ENCODE measurements at regions not wholly inside any gene's neighbourhood (a gene's known extent, or its start where the extent isn't known, plus 50 kb on each side); places are given as distances from the start of the nearest gene placed in this dataset.

DNA sequence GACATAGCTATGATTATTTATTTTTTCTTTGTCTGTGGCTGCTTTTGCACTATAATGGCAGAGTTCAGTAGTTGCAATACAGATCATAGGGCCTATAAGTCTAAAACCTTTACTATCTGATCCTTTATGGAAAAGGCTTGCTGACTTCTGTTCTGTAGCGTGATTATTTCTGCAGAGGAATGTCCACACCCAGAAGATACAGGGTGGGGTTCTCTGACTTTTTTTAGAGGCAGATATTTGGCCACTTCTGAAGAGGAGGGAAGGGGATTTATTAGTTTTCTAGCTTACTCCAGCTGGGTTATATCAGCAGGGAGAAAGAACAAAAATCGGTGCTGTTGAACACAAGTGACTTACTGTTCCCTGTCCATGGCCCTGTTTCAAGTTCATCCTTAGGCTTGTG is 97.6 kb downstream of the RPE65 start:
- TF ChIP-seq GATA2 (IDR thresholded peaks at IDR 0.05; ENCODE audit: low read depth, low read length), result no peak
- TF ChIP-seq GATA3 (IDR thresholded peaks at IDR 0.05; ENCODE audit: low read depth, low read length), result no peak

GRCh38 chr1:68347415-68347814 is 102.3 kb downstream of the RPE65 start:
- TF ChIP-seq GATA3 (IDR thresholded peaks at IDR 0.05; ENCODE audit: low read depth, low read length), result no peak
- TF ChIP-seq GATA2 (IDR thresholded peaks at IDR 0.05; ENCODE audit: low read depth, low read length), result no peak

DNA sequence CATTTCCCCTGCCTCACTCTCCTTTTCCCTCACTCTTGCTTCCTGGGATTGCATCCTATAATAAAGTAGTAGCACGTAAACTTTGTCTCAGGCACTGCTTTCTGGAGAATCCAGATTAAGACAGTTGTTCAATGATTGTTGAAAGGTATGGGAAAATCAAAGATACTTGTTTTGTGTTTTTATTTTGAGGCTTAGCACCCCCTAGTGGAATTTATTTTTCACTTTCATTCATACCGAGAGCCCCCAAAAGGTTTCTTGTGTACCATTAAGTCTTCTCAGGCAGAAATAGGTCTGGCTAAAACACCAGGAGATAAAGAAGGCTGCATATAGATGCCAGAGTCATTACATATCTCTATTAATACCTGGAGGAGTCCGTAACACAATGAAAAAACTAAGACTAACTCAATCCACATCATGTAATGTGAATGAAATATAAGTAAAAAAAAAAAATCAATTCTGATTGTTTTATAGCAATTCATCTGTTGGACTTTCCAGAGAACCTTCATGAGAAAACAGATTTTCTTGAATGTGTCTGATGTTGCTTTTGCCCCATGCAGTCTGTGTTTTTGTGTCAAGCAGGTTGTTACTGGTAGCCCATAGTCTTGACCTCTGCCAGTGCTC is 103.5 kb downstream of the RPE65 start:
- TF ChIP-seq GATA2 (IDR thresholded peaks at IDR 0.05; ENCODE audit: low read depth, low read length) (no peak), GATA3 (IDR thresholded peaks at IDR 0.05; ENCODE audit: low read depth, low read length) (no peak)

- TF ChIP-seq GATA3 (IDR thresholded peaks at IDR 0.05; ENCODE audit: low read depth, low read length), result no peak
Measured at GRCh38 chr1:68344208-68344607, 105.5 kb downstream of the RPE65 start.

GRCh38 chr1:68340951-68341350 is 108.6 kb upstream of the WLS start:
- TF ChIP-seq GATA3 (IDR thresholded peaks at IDR 0.05; ENCODE audit: low read depth, low read length), result no peak
- no peak for TF ChIP-seq GATA2 (IDR thresholded peaks at IDR 0.05; ENCODE audit: low read depth, low read length)

DNA sequence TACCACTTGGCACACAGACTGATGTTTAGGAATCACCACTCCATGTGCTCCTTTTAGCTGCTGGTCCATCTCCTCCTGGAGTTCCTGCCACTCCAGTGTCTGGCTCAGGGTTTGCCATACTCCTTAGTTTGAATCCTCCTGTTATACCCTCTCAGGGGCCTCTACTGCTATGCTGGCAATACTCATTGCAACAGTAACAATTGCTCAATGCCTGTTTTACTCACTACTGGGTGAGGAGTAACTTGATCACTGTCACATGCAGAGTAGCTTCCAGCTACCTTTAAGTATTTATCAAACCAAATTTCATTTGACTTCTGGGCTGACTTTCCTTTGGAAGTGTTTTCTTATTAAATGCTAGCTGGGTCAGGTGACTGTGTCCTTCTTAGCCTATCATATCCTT is 107.2 kb upstream of the WLS start:
- TF ChIP-seq GATA3 (IDR thresholded peaks at IDR 0.05; ENCODE audit: low read depth, low read length) (no peak), GATA2 (IDR thresholded peaks at IDR 0.05; ENCODE audit: low read depth, low read length) (no peak)

DNA sequence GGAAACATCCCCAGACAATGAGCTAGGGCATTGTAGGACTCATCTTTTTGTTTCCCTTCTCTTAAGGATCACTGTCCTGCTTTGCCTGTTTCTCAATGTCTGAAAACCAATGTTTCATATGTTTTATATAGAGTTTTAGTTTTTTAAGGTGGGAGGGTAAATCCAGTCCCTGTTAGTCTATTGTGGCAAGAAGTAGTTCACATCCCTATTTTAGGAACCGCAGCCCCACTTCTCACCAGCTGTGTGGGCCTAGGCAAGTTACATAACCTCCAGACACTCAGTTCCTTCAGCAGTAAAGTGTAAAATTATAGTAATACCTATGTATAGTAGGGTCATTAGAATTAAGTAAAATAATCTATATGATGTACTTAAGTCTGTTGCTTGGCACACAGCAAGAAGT is 105.8 kb upstream of the WLS start:
- TF ChIP-seq GATA3 (IDR thresholded peaks at IDR 0.05; ENCODE audit: low read depth, low read length), result no peak
- TF ChIP-seq GATA2 (IDR thresholded peaks at IDR 0.05; ENCODE audit: low read depth, low read length), result no peak

DNA sequence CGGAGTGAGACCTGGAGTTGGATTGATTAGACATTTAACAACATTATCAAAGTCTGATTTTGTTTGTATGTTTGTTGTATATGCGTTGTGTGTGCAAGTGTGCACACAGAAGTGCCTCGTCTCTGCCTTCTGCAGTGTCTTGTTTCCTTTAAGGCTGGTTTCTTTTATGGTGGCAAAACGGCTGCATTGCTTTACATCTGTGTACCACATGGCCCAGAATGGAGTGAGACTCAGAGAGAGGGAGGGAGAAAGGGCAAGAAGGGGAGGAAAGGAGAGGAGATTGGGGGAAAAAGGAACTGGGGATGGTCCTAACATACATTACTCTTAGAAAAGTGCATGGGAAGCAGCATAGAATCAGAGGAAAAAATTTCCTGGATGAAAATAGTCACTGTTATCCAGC is 99.7 kb upstream of the WLS start:
- TF ChIP-seq GATA2 (IDR thresholded peaks at IDR 0.05; ENCODE audit: low read depth, low read length) (no peak), GATA3 (IDR thresholded peaks at IDR 0.05; ENCODE audit: low read depth, low read length) (no peak)

- TF ChIP-seq GATA2 (IDR thresholded peaks at IDR 0.05; ENCODE audit: low read depth, low read length) (no peak), GATA3 (IDR thresholded peaks at IDR 0.05; ENCODE audit: low read depth, low read length) (no peak)
Measured at GRCh38 chr1:68331117-68331865, 99.0 kb upstream of the WLS start.

DNA sequence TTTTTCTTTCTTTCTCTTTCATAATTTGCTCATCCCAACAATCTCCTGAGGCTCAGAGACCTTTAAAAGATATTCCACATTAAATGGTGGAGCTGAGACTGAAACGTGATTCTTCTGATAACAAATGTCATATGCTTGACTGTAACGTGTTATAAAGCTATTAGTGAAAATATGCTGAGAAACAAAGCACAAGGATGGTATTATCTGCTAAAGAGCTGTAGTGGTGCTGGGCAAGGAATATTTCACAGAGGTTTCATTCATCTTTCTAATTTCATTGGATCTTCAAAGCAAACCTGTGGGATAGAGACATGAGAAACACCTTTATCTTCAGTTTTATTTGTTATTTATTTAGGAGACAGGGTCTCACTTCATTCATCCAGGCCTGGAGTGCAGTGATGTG is 98.1 kb upstream of the WLS start:
- TF ChIP-seq GATA3 (IDR thresholded peaks at IDR 0.05; ENCODE audit: low read depth, low read length) (no peak), GATA2 (IDR thresholded peaks at IDR 0.05; ENCODE audit: low read depth, low read length) (no peak)

GRCh38 chr1:68329096-68329835 is 96.9 kb upstream of the WLS start:
- TF ChIP-seq GATA2 (IDR thresholded peaks at IDR 0.05; ENCODE audit: low read depth, low read length) (no peak), GATA3 (IDR thresholded peaks at IDR 0.05; ENCODE audit: low read depth, low read length) (no peak)

DNA sequence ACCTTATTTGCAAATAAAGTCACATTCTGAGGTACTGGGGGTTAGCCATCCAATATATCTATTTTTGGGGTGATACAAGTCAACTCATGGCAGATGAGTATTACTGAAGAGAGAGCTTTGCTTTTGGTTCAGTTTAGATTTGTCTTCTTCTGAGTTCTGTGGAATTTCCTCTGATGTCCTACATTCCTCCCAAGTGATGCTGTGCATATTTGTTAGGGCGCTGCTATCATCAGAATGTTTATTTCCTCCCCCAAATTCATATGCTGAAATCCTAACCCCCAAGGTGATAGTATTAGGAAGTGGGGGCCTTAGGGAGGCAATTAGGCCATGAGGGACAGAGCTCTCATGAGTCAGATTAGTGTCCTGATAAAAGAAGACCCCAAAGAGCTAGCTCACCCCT is 96.2 kb upstream of the WLS start:
- TF ChIP-seq GATA3 (IDR thresholded peaks at IDR 0.05; ENCODE audit: low read depth, low read length) (no peak), GATA2 (IDR thresholded peaks at IDR 0.05; ENCODE audit: low read depth, low read length) (no peak)

- no peak for TF ChIP-seq GATA3 (IDR thresholded peaks at IDR 0.05; ENCODE audit: low read depth, low read length)
- TF ChIP-seq GATA2 (IDR thresholded peaks at IDR 0.05; ENCODE audit: low read depth, low read length), result no peak
Measured at GRCh38 chr1:68327414-68327813, 95.1 kb upstream of the WLS start.

GRCh38 chr1:68326481-68326880 is 94.2 kb upstream of the WLS start:
- TF ChIP-seq GATA2 (IDR thresholded peaks at IDR 0.05; ENCODE audit: low read depth, low read length) (no peak), GATA3 (IDR thresholded peaks at IDR 0.05; ENCODE audit: low read depth, low read length) (no peak)

GRCh38 chr1:68324316-68324715 is 92.0 kb upstream of the WLS start:
- TF ChIP-seq GATA3 (IDR thresholded peaks at IDR 0.05; ENCODE audit: low read depth, low read length) (no peak), GATA2 (IDR thresholded peaks at IDR 0.05; ENCODE audit: low read depth, low read length) (no peak)
